Fibroblast of peridontal ligament (primary cell): ENCODE measurements at regions not wholly inside any gene's neighbourhood (a gene's known extent, or its start where the extent isn't known, plus 50 kb on each side); places are given as distances from the start of the nearest gene placed in this dataset.
A peak's percentile ranks its signal among the peaks of the same experiment; 100 is the strongest.

Experiments
- DNase-seq: peaks from one replicate; pipeline ENCODE4 v3.0.0-alpha.2; 2010; ENCODE audit errors: extremely low read depth

- no peak for DNase-seq
Observed at GRCh38 chr14:56501909-56502530, 77.6 kb upstream of the TMEM260 start.

- DNase-seq: no peak
Observed at GRCh38 chr14:56505361-56505760, 74.2 kb upstream of the TMEM260 start.

DNA sequence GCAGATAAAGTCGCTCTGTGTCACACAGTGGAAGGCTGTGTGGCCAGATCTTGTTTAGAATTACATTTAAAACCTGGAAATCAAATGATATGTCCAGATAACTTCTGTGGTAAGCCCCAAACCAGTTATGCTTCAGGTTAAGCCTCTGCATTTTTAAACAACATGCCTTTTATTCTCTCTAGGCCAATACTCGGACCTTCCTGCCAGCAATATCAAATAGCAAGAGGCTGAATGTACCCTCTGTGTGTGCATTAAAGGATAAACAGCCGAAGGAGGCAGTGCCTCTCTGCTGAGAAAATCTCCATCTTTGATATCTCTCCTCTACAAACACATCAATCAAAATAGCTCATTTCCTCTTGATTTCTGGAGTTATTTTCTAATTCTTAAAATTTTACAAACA lies 67.1 kb upstream of the TMEM260 start:
- DNase-seq: no peak

DNA sequence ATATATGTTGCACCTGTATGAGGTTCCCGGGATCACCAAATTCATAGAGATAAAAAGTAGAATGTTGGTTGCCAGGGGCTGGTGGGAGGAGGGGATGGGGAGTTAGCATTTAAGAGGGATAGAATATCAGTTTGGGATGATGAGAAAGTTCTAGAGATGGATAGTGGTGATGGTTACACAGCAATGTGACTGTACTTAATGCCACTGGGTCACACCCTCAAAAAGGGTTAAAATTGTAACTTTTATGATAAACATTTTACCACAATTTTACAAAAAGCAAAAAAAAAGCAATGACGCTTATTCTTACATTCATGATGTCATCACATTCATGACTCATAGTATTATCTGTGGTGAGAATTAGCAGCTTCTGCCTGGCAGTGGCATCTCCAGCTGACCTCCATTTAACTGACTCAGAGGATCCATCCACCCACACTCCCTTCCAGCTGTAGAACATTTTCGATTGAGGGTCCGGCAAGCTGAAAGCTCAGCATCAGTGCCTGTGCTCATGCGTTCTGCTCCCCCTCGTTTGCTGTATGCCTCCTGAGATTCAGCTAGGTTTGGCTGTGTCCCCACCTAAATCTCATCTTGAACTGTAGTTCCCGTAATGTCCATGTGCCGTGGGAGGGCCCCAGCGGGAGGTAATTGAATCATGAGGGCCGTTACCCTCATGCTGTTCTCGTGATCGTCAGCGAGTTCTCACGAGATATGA lies 64.8 kb upstream of the TMEM260 start:
- peak; percentile 3 for DNase-seq

GRCh38 chr14:56515739-56516138 lies 63.9 kb upstream of the TMEM260 start:
- no peak for DNase-seq

GRCh38 chr14:56522403-56522802 lies 57.2 kb upstream of the TMEM260 start:
- no peak for DNase-seq

- DNase-seq: no peak
Observed at GRCh38 chr14:56524971-56525677, 54.5 kb upstream of the TMEM260 start.

- no peak for DNase-seq
Observed at GRCh38 chr14:56528927-56529326, 50.7 kb upstream of the TMEM260 start.
